Activated T-cell treated with anti-CD3 and anti-CD28 coated beads, Interleukin-2, amount 50 U/mL, for 1 hour (primary cell): ENCODE measurements at regions not wholly inside any gene's neighbourhood (a gene's known extent, or its start where the extent isn't known, plus 50 kb on each side); places are given as distances from the start of the nearest gene placed in this dataset.

ENCODE experiments used
- DNase-seq: peaks from one replicate; pipeline ENCODE4 v3.0.0-alpha.2; 2020

GRCh38 chr11:115085461-115086210, 407.3 kb downstream of the NXPE2 start:
- DNase-seq = no peak

DNA sequence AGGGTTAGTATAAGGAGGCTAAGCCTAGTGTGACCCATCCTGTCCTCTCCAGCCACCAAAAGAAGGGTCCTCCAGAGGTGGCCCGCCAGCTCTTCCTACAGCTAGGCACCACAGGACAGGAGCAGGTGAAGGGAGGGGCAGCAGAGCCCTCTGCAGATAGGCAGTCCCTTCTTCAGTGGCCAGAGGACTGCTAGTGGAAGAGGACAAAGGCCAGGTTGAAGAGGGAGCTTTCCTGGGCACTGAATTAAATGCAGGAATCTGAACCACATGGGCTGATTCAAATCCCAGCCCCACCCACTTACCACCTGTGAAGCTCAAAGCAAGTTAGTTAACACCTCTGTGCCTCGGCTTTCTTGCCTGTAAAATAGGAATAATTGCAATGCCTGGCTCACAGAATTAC, 409.5 kb downstream of the NXPE2 start:
- DNase-seq = no peak

- DNase-seq = no peak
Measured at GRCh38 chr11:115092516-115092915, 411.7 kb downstream of the CADM1 start.

DNA sequence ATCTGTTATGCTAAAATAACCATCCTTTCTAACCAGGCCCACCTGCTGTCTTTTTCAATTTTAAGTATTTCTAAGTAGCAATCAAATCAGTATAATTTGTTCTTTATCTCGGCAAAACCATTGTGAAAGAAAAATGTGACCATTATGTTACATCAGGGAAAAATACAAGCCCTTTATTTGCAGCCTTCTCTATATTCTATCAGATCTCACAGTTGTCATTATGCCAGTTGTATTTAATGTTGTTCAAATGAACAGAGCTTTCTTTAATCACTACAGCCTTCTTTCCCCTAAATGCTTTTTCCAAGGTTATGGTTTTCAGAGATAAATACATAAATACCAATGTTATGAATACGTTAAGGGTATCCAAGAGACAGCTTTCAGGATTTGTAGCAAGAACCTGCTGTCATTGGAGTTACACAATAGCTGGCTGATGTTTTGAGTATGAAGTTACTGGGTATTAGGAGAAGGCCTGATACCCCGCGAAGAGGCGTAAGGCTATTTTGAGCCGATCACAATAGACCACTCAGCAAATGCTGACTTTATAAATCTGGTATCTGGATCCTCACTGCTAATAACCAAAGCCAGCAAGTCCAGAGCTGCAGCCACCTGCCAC, 406.3 kb downstream of the CADM1 start:
- no peak for DNase-seq

DNA sequence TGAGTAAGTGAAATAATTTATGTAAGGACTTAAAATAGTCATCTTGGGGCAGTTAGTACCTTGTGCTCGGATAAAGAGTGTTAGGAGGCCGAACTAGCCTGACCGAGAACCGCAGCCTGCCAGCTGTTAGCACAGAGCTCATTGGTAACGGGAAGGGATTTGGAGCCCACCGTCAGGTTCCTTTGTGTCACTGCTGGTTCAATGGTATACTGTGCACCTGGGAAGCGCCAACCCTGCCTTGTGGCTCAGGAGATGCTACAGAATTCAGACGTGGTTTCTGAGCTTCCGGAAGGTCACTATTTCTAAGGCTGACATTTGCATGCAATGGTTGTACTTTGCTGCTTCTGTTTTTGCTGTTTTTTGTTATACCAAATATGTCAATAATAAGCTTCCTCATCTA, 403.5 kb downstream of the CADM1 start:
- no peak for DNase-seq

DNA sequence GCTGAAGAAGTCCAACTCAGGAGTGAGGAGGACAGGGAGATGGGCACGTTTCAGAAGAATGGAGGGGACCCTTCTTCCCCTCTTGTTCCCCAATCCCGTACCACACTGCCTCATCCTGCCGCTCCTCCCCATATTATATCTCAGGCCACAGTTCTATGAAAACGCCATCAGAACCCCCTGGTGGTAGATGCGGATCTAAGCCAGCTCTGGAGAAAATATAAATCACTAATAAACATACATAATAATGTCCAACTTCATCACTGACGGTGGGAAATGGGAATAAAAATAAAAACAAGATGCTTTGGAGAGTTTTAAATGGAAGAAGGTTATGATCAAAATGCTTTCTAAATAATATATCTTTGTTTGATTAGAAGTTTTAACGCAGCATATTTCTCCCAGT, 400.3 kb downstream of the CADM1 start:
- DNase-seq = no peak

DNA sequence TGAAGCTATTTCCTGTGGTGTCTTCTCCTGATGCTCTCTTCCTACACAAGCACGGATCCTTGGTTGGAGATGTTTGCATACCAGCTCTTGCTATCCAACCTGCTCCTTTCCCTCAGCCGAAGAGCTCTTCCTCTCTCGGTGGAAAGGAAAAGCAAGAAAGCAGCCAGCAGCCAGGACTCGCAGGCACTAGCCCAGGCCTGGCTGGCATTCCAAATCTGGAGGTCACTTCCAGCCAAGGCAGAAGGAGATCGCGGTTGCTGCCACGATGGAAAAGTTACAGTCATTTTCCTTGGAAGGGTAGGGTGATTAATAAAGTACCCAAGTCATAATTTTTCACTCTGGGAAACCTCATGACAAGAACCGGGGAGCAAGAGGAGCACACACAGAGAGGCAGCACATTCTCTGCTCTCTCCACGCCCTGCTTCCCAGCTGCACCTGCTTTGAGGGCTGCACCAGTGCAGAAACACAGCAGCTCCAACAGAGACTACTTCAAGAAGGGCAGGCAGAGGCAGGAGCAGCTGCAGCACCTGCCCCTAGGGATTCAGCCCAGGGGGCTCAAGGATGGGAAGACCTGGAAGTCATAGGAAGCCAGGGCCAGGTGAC, 399.3 kb downstream of the CADM1 start:
- no peak for DNase-seq

- DNase-seq = no peak
Measured at GRCh38 chr11:115111066-115111465, 393.1 kb downstream of the CADM1 start.

GRCh38 chr11:115112754-115113153, 391.5 kb downstream of the CADM1 start:
- DNase-seq = no peak

DNA sequence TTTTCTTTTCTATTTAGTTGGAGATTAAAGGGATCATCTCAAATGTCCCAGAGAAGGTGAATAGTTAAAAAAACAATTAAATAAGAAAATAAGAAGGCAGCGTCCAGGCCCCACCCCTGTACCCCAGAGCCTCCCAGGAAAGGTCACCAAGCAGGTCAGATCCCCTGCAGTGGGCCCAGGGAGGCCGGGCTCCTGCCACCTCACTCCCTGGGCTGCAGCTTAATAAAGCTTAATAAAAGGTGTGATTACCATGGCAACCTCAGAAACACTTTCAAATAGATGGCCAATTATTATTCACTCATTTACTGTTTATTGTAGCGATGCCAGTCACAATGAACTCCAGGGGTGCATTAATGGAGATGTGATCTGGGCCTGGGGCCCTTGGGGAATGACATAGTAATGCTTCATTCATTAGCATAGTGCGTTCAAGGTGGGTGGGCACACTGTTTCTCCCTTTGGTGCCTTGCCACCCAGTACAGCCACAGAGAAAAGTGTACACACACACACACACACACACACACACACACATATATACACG, 386.2 kb downstream of the CADM1 start:
- DNase-seq = no peak

GRCh38 chr11:115119146-115119545, 385.1 kb downstream of the CADM1 start:
- DNase-seq = no peak
